Posterior cingulate gyrus (tissue), 11 donors: ENCODE measurements at regions not wholly inside any gene's neighbourhood (a gene's known extent, or its start where the extent isn't known, plus 50 kb on each side); places are given as distances from the start of the nearest gene placed in this dataset.
A peak's percentile ranks its signal among the peaks of the same experiment; 100 is the strongest.

Experiments
- DNase-seq, 10 donors: peaks; one replicate each; pipeline versions ENCODE4 v3.0.0 to v3.0.0-alpha.2; 2020 to 2021; ENCODE audit warnings: mixed read lengths in 3 of 10
- intact Hi-C: fragments of 100-400 bp; cut with DNase I; formaldehyde crosslinking; loops from one replicate; pipeline ENCODE4 v1.15.1; 2023

GRCh38 chr17:69715656-69716055 is 301.2 kb downstream of the MAP2K6 start:
- no peak for DNase-seq
- intact Hi-C loops = no loop called here

- intact Hi-C loops = no loop called here
- DNase-seq = no peak
Observed at GRCh38 chr17:69716556-69716955, 302.1 kb downstream of the MAP2K6 start.

- intact Hi-C loops = no loop called here
- DNase-seq = no peak
Observed at GRCh38 chr17:69717214-69717613, 302.7 kb downstream of the MAP2K6 start.

- intact Hi-C loops = no loop called here
- no peak for DNase-seq
Observed at GRCh38 chr17:69717819-69718218, 303.3 kb downstream of the MAP2K6 start.

- DNase-seq = no peak
- intact Hi-C loops = no loop called here
Observed at GRCh38 chr17:69719474-69720048, 305.1 kb downstream of the MAP2K6 start.

GRCh38 chr17:69722518-69722917 is 308.0 kb downstream of the MAP2K6 start:
- intact Hi-C loops = no loop called here

GRCh38 chr17:69723316-69723715 is 308.8 kb downstream of the MAP2K6 start:
- no peak for DNase-seq
- intact Hi-C loops = no loop called here

More at GRCh38 chr17:69722518-69722917, 308.0 kb downstream of the MAP2K6 start:
- DNase-seq = no peak

- DNase-seq = no peak
- intact Hi-C loops = no loop called here
Observed at GRCh38 chr17:69723741-69724140, 309.2 kb downstream of the MAP2K6 start.

- intact Hi-C loops = no loop called here
- DNase-seq = no peak
Observed at GRCh38 chr17:69724238-69724637, 309.7 kb downstream of the MAP2K6 start.

- no peak for DNase-seq
- intact Hi-C loops = no loop called here
Observed at GRCh38 chr17:69725146-69725545, 310.6 kb downstream of the MAP2K6 start.

- intact Hi-C loops = no loop called here
- no peak for DNase-seq
Observed at GRCh38 chr17:69728816-69729215, 314.3 kb downstream of the MAP2K6 start.

GRCh38 chr17:69729944-69730343 is 315.4 kb downstream of the MAP2K6 start:
- intact Hi-C loops = no loop called here

GRCh38 chr17:69732272-69732918 is 317.9 kb downstream of the MAP2K6 start:
- no peak for DNase-seq

More at GRCh38 chr17:69729944-69730343, 315.4 kb downstream of the MAP2K6 start:
- DNase-seq = no peak

GRCh38 chr17:69733171-69734012 is 318.9 kb downstream of the MAP2K6 start:
- intact Hi-C loops = no loop called here
- peak in 1 of 10 donors; percentile 71 for DNase-seq

More at GRCh38 chr17:69732272-69732918, 317.9 kb downstream of the MAP2K6 start:
- intact Hi-C loops = no loop called here

- DNase-seq = no peak
- intact Hi-C loops = no loop called here
Observed at GRCh38 chr17:69734656-69735055, 320.2 kb downstream of the MAP2K6 start.

GRCh38 chr17:69735285-69735684 is 320.8 kb downstream of the MAP2K6 start:
- intact Hi-C loops = no loop called here

GRCh38 chr17:69743091-69743490 is 328.6 kb downstream of the MAP2K6 start:
- intact Hi-C loops = no loop called here
- DNase-seq = no peak

More at GRCh38 chr17:69735285-69735684, 320.8 kb downstream of the MAP2K6 start:
- no peak for DNase-seq

GRCh38 chr17:69744512-69745070 is 330.1 kb downstream of the MAP2K6 start:
- intact Hi-C loops = no loop called here
- no peak for DNase-seq

- intact Hi-C loops = no loop called here
- no peak for DNase-seq
Observed at GRCh38 chr17:69749911-69750310, 325.1 kb upstream of the KCNJ16 start.

- intact Hi-C loops = no loop called here
- no peak for DNase-seq
Observed at GRCh38 chr17:69757688-69758430, 317.2 kb upstream of the KCNJ16 start.
